Hematopoietic multipotent progenitor cell treated with erythropoietin and hydrocortisone succinate and interleukin-3 and kit ligand, for 15 days (in vitro differentiated cells): ENCODE measurements at regions not wholly inside any gene's neighbourhood (a gene's known extent, or its start where the extent isn't known, plus 50 kb on each side); places are given as distances from the start of the nearest gene placed in this dataset.
"Not testable (repeated sequence)": the region's sequence is repeated elsewhere in the genome, so short reads cannot be mapped to it uniquely, and the experiment has no call there.

Experiments used
- DNase-seq: peaks from one replicate; pipeline ENCODE4 v3.0.0-alpha.2; 2015; ENCODE audit warnings: low spot score

GRCh38 chr1:74818241-74818640, 85.3 kb downstream of the TYW3 start:
- no peak for DNase-seq

DNA sequence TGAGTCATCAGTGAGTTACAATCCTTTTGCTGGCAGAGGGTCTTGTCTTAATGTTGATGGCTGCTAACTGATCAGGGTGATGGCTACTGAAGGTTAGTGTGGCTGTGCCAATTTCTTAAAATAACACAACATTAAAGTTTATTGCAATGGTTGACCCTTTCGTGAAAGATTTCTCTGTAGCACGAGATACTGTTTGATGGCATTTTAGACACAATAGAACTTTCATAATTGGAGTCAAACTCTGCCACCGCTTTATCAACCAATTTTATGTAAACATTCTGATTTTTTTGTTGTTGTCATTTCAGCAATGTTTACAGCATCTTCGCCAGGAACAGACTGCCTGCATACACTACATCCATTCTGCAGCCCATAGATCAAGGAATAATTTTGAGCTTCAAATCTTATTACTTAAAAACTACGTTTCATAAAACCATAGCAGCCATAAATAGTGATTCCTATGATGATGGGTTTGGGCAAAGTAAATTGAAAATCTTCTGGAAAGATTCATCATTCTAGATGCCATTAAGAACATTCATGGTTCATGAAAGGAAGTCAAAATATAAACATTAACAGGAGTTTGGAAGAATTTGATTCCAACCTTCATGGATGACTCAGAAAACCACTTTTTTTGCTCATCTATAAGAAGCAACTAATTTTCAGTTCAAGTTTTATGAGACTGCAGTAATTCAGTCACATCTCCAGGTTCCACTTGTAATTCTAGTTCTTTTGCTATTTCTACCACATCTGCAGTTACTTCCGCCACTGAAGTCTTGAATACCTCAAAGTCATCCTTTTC, 85.9 kb downstream of the TYW3 start:
- DNase-seq, result no peak

GRCh38 chr1:74822851-74823401, 90.0 kb downstream of the TYW3 start:
- no peak for DNase-seq

- DNase-seq, result no peak
Measured at GRCh38 chr1:74824497-74825107, 91.7 kb downstream of the TYW3 start.

DNA sequence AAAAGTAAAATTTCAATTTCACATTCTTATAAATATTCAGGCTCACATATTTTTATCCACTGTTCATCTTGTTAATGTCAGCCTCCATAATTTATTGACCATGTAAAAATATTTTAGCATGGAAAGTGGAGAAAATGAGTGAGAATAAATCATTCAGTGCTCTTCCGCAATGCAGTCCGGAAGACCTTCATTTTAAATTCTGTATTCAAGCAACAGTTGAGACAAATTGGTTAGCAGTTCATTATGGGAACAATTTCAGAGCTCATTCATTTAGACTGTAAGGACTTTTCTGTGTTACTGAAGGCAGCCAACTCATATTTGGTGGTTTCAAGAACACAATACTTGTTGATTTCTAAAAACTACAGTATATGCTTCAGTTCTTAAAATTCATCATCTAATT, 97.8 kb downstream of the TYW3 start:
- DNase-seq, result no peak

DNA sequence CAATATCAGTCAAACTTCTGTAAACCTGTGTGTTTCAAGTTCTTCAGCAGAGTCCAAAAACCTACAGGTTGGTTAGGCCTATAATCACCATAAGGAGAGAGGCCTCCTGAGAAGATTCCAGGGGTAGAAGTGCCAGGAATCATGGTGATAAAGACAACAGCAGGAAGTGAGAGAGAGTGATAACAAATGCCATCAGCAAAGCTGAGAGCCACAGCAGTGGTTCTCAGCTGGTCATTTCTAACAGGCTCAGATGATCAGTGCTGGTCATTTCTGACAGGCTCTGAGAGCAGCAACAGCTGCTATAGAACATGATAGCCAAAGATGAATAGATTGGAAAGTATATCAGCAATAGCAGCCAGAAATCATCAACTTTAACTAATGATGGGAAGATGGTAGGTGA, 101.3 kb downstream of the TYW3 start:
- no peak for DNase-seq

- DNase-seq, result no peak
Measured at GRCh38 chr1:74835051-74835450, 102.1 kb downstream of the TYW3 start.

DNA sequence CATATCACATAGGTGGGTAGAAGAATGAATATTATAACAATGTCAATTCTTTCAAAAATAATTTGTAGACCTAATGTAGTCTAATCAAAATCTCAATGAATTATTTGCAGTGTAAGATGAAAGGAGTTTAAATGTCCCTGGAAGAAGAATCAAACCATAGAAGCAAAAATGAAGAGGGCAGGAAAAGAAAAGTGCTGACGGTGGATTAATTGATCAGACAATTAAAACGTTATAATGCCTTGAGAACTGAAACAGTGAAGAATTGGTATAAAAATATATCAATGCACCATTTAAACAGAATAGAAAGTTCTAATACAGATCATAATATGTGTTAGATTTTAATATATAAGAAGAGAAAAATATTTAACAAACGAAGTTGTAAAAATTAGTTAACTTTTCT, 109.8 kb downstream of the TYW3 start:
- no peak for DNase-seq

DNA sequence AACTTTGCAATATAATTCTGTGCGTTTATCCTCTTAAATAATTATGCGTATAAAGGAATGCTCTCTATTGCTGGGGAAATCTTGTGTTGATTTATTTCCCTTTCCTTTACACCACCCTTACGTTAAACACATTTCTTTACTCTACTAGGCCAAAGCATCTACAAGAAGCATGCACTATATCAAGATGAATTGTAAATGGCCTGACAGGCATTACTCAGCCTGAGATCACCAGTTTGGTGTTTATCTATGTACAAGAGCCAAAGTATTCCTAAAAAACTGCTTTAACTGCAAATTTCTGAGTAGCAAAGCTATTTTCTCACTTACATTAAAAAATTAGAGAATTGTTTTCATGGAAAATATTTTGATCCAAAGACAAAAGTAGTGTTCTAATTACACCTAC, 114.8 kb downstream of the TYW3 start:
- no peak for DNase-seq

DNA sequence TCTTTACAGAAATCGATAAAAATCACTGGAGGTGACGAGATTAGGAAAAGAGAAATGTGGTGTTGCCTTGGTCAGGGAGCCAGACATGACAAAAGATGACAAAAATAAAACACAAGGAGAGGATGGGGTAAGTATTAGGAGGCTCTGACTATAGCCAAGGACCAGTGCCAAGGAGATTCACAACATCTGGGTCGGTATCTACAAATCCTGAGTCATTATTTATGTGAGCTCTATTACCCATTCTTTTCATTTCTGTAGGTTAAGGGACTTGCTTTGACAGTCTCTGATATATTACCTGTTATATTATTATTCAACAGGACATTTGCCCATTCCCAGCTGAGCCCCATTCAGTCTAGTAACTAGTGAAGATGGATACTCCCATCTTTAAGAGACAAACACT, 120.8 kb downstream of the TYW3 start:
- DNase-seq, result no peak

- DNase-seq, result no peak
Measured at GRCh38 chr1:74856174-74856573, 123.2 kb downstream of the TYW3 start.

DNA sequence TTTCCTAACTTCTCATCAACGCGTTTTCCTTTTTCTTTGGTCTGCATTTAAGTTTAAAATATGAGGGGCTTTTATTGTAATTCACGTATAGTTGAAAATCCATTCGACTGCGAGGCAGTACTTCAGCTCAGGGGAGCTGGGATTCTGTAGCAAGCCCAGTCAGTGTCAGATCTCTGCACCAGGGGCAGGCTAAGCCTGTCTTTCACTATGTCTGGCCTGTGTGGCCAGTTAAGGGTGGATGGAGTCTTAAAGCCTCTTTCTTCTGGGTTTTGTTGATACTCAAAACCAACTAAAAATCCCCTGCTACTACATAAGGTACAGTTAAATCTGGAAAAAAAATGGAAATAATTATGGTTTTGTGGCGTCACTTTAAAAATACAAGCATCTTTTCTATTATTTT, 124.7 kb downstream of the TYW3 start:
- DNase-seq, result no peak

GRCh38 chr1:74858136-74858535, 125.2 kb downstream of the TYW3 start:
- no peak for DNase-seq

GRCh38 chr1:74861867-74862266, 128.9 kb downstream of the TYW3 start:
- no peak for DNase-seq

DNA sequence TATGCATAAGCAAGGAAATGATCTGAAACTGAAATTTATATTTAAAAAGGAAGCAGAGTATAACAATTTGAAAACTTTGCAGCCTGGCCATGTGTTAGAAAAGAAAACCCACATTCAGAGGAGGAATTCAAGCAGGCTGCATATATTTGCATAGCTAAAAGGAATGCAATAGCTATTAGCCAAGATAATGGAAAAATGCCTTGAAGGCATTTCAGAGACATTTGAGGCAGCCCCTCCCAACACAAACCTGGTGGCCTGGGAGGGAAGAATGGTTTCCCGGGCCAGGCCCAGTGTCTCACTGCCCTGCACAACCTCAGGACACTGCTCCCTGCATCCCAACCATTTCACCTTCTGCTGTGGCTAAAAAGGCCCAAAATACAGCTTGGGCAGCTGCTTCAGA, 136.8 kb downstream of the TYW3 start:
- no peak for DNase-seq

DNA sequence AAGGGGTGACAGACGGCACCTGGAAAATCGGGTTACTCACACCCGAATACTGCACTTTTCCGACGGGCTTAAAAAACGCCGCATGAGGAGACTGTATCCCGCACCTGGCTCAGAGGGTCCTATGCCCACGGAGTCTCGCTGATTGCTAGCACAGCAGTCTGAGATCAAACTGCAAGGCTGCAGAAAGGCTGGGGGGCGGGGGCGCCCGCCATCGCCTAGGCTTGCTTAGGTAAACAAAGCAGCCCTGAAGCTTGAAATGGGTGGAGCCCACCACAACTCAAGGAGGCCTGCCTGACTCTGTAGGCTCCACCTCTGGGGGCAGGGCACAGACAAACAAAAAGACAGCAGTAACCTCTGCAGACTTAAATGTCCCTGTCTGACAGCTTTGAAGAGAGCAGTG, 144.4 kb downstream of the TYW3 start:
- DNase-seq, result not testable (repeated sequence)

DNA sequence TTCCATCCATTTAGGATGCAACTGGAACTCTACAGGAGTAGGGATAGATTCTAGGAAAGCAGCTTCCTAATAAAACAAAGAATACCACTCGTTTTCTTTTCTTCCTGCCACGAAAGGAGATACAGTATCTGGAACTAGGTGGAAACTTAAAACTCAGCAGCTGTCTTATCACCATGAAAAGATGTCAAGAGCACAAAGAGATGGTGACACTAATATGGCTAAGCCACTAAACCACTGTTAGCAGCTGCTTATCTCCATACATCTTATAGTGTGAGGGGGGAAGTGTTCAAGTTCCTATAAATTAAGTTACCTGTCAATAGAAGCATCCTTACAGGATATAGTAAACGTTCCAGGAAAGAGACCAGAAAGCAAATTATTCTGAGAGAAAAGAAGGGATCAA, 162.5 kb downstream of the TYW3 start:
- DNase-seq, result no peak

DNA sequence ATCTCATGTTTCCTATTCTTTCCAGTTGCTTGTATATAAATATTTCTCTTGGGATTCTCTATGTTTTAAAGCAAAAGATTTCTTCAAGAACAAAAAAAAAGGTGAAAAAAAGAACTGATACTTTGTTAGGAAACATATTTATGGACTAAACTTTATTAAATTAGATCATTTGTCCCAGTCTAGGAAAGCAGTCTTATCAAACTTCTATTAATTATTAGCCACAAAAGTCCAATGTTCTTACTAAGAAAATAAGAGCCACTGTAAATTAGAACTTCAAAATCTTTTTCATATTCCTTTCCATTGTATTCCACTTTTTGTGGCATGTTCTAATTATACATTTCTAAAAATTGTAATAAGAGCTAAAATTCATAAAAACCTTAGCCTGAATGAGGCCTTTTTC, 175.2 kb downstream of the TYW3 start:
- DNase-seq, result no peak

DNA sequence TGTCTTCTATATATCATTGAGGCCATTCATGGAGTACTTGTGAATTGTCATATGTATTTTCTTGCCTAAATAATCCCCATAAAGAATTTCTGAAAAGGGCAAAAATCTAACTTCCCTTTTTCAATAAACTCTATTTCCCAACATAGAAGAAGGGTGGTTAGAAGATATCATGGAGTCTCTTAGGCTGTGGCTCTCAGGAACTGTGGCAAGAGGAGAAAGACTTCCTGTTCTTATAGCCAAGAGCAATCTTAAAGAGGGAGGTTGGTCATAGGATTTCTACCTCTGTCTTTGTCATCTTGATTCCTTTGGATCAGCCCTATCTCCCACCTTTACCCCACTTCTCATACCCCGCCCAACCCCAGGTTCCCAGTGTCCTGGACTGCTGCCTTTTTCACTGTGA, 175.8 kb downstream of the TYW3 start:
- DNase-seq, result no peak

- DNase-seq, result no peak
Measured at GRCh38 chr1:74913978-74914377, 181.0 kb downstream of the TYW3 start.

DNA sequence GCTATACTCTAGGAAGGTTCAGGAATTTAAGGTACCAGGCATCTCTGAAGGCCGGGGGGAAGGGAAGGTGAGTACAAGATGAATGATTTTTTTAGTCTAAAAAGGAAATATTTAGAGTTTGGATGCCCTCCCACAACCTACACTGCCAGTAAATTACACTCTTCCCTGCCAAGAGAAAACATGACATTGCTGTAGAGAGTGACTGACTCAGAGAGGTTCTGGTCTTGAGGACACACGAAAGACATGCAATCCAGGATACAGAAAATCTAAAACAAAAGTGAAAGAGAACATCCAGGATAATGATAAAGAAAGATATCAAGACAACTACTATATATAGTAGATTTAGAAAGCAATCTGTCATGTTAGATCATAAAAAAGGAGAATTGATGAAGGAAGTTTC, 200.5 kb downstream of the TYW3 start:
- DNase-seq, result no peak

DNA sequence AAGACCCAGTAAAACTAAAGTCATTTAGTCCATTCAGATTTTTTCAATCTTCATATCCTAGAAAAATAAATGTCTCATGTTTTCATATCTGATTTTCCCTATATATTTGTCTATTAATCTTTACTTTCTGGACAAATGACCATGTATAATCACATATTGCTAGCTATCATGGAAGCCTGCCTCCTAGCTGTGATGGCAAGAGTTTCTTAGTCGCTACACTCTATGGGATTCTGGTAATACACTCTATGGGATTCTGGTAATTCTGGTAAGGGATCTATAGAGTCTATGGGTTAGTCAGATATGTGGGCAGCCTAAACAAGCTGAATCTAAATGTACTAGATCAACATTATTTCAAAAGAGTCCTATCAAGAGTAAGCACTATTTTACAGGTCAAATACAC, 198.7 kb upstream of the LHX8 start:
- DNase-seq, result no peak

- DNase-seq, result no peak
Measured at GRCh38 chr1:74937176-74937575, 197.0 kb upstream of the LHX8 start.

GRCh38 chr1:74943046-74943445, 191.1 kb upstream of the LHX8 start:
- no peak for DNase-seq
